SK-N-DZ (cell line): ENCODE measurements at regions not wholly inside any gene's neighbourhood (a gene's known extent, or its start where the extent isn't known, plus 50 kb on each side); places are given as distances from the start of the nearest gene placed in this dataset.
A peak's percentile ranks its signal among the peaks of the same experiment; 100 is the strongest.
"Not testable (repeated sequence)": the region's sequence is repeated elsewhere in the genome, so short reads cannot be mapped to it uniquely, and the experiment has no call there.

ENCODE experiments used
- DNase-seq: peaks from one replicate; pipeline ENCODE4 v3.0.0-alpha.2; 2015; ENCODE audit warnings: low spot score

- DNase-seq = not testable (repeated sequence)
Measured at GRCh38 chr1:234779600-234779999, 169.6 kb upstream of the IRF2BP2 start.

GRCh38 chr1:234779160-234779538, 169.2 kb upstream of the IRF2BP2 start:
- no peak for DNase-seq

DNA sequence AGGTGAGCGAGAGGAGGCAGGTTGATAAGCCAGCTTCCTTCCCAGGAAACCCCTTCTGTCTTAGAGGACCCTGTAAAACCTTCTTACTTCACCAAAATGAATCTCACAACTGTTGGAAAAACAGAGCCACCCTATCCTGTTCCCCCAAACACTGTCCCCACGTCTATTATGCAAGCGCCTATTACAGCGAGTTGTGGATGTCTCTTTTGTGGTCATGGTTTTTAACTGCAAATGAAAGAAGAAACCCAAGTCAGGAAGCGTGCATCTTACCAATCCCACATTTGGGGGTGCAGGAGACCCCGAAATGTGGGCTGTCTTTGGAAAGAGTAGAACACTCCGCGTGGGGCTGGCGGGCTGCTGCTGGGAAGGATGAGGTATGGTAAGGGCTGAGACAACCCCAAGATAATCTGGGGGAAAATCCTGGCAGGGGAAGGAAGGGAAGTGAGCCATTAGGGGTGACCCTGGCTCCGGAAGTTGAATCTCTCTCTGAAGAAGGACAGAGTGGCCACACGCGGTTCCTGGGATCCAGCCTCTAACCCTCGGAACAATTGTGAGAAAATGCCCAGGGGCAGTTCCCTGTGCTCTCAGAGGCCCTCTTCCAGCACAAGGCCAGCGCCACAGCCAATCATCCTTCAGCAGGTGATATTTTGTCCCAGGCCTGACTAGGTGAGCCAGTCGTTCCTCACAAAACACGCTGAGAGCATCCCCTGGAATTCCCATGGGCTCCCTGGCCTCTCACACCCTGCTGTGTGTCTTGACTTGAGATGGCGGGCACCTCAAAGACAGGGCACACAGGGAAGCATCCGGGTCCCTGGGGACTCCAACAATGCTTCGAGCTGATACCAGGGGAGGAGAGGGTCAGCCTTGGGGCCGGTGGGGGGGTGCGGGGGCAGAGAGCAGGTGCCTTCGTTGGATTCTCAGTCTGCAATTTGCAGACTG, 168.5 kb upstream of the IRF2BP2 start:
- no peak for DNase-seq

- no peak for DNase-seq
Measured at GRCh38 chr1:234777856-234778220, 167.9 kb upstream of the IRF2BP2 start.

GRCh38 chr1:234776876-234777855, 167.2 kb upstream of the IRF2BP2 start:
- no peak for DNase-seq

DNA sequence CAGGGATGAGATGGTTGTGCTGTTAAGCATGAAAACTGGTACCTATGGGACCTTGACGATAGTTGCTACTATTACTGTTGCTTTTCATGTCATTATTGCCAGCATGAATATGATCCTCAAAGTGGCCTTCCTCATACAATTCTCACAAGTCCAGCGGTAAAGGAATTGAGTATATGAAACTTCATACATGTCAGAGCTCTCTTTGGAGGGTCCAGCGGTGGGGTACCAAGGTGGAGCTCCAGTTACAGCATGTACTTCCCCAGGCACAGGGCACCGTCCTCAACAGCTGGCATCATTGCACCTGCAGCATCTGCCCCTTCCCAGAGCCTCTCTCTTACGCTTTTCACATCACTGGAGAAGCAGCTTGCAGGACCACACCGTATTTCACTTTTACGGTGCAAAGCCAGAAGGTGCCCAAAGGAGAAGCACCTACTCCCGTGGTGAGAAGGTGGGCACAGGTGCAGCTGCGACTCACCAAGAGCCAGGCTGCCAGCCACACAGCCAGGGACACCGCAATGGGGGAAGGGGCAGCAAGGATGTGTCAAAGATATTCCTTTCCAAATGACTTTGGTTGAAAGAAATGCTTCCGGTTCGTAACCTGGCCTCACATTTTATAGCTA, 166.4 kb upstream of the IRF2BP2 start:
- no peak for DNase-seq

DNA sequence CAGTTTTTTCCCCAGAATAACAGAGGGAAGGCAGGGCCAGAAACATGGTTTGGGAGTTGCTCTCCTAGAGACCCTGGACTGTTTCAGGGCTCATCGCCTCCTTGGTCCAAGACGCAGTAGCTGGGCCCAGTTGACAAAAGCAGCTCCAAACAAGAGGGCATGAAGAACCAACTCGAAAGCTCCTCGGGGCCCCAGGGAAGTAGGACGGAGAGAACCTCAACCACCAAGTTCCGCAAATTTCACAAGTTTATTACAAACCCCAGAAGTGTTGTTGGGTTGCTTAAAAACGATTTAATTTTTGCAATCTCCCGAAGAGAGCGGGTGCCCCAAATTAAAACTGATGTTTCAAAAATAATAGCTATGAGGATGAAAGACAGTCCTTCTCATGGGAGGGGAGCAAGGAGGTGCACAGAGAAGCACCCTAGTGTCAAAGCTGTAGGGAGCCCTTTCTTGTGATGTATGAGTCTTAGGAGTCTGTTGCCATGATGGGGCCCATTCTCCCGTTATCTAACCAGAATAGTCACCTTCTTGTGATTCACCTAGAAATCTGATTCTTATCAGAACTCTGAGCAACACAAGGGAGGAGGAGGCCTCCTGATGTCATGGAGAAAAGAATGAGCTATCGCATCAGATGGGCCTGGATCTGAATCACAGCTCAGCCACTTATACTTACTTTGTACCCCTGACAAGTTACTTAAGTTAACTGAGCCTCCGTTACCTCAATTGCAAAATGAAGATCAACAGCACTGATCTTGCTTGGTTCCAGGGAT, 165.7 kb upstream of the IRF2BP2 start:
- DNase-seq = no peak

- DNase-seq = no peak
Measured at GRCh38 chr1:234774971-234775370, 165.0 kb upstream of the IRF2BP2 start.

DNA sequence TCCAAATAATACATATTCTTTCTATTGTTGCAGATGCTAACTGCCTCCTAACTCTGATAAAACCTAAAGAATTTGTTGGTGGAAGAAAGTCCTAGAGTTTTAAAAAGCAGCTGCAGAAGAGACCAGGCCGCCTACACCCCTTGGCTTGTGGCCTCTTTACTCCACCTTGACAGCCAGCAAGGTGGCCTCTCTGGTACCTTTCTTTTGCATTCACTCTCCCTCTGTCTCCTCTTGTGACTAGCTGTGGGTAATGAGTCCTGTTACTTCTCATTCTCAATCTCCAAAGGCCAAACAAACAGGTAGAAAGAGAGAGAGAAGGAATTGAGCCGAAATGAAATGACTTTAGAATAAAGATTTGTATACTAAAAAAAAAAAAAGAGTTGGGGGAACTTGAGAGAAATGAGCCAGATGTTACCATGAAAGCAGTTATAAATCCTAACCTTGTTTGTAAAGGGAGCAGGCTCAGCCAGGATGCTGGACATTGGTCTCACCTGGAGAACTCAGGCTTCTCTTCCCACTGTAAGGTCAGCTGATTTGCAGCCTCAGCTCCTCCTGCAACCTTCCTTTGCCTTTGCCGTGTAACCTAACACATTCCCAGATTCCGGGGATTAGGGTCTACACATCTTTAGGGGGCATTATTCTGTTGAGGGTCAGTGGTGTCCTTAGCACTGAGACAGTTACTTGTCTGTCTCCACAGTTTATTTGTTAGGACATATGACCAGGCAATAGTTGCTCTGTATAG, 164.1 kb upstream of the IRF2BP2 start:
- DNase-seq = no peak

GRCh38 chr1:234772345-234773147, 162.6 kb upstream of the IRF2BP2 start:
- no peak for DNase-seq

- no peak for DNase-seq
Measured at GRCh38 chr1:234771642-234772344, 161.8 kb upstream of the IRF2BP2 start.

DNA sequence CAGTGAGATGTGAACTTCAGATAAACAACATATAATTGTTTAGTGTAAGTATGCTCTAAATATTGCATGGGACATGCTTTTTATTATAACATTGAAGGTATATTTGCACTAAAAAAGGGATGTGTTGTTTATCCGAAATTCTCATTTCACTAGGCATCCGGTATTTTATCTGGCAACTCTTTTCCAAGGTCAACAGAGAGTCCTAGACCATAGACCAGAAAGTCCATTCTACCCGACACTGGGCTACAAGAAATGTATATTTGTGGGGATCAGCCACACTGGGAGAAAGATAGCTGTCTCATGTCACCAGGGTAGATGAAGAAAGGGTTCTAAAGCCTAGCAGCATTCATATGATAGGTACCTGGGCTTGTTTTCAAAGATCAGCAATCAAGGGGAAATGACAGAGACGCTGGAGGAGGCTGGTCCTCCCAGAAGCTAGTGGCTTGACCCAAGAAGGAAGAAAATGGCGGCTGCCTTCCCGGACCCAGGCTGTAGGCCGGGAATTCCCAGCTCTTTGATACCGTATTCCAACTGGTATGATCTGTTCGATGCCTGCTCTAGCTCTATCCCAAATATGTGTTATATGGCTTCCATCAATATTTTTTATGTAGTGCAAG, 161.1 kb upstream of the IRF2BP2 start:
- DNase-seq = no peak

DNA sequence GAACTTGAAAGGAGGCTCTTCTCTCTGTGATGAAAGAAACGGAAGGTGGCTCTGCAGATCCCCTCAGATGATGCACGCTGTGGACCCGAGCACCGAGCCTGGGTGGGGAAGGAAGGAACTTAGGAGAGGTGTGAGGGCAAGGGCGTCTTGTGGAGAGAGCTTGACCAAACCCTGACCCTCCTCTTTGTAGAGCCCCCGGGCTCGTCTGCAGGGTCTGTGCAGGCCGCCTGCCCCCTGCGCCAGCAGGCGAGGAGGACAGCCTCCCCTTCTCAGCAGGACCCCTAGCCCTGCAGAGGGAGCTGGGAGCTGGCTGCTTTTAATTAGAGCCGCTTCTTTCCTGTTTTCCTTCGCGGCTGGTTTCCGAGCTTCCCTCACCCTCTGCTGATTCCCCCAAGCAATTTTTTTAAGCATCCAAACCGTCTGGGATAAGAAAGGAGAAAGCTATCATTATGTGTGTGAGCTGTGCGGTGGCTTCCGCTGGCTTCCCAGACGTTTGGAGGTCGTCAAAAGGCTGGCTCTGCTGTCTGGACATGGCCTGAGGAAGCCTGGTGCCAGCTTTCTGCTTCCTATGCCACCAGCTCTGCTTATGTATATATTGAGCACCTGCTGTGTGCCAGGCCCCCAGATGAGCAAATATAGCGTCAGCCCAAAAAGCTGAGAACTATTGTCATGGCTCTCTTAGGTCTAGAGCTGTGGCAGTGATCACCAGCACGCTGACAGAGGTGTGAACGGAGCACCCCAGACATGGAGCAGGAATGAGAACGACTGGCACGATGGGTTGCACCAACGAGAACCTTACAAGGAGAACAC, 160.2 kb upstream of the IRF2BP2 start:
- DNase-seq = peak; percentile 67

DNA sequence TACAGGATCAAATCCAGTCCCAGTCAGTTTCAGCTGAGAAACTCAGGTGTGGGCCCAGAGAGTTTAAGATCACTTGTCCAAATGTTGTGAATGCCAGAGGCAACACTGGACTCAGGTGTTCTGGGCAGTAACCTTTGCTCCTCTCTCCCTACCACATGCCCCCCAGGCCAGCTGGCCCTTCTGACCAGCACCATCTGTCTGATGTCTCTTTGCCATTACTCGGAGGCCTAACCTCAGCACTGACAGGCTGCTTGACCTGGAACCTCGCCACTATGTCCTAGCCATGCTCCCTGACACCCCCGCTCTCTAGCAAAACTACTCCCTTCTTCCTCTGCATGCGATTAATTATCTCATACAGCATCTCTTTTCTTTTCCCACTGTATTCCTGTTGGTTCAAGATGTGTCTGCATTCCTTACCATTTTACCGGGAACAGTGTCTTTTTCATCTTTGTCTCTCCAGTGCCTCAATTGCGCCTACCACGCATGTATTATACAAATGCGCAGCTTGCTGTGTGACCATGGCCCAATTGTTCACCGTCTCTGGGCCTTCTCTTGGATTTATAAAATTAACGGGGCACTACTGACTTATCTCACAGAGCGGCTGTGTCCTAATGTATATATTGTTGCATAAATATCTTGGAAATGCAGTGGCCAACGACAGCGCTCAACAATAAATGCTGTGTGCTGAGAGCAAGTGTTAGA, 159.5 kb upstream of the IRF2BP2 start:
- DNase-seq = no peak

DNA sequence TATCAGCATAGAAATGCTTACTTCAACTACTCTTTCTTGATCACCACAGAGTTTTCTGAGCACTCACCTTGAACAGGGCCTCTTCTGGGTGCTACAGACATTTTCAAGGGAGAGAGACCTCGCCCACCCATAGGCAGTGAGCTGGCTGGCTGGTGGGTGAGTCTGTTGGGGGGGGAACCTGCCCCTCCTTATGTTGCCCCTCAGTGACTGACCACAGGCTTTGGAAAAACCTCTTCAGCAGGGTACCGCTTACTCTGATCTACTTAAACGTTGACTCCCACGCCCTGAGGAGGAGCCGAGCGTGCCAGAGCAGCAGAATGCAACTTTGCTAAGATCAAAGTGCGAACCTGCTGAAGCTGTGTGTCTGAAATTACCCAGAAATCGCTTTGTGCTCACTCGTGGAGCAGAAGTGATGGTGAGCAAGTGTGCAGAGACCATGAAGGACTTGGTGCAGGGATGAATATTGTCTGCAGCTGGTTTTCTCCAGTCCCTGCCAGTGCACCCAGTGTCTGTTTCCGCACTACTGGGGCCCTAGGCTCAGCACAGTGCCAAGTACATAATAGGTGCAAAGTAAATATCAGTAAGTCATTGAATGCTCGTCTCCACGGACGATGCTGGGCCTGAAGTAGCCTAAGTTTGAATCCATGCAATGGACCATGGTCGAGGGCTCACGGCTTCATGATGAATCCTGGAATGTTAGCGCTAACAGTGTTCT, 158.7 kb upstream of the IRF2BP2 start:
- no peak for DNase-seq

DNA sequence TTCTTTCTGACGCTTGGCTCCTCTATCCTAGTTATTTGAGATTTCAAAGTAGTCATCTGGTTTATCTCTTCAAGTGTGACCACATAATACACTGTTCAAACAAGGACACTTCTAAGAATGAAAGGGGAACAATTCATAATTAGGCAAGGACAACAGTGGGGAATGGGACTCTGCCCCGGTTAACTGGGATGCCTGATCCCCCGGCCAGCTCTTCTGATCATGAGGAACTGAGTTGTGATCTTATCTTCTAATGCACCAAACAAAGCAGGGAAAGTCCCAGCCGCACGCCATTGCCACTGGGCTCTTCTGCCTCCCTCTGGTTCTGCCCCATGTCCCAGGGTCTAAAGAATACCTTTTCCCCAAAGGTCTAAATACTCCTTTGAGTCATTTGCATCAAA, 158.2 kb upstream of the IRF2BP2 start:
- DNase-seq = no peak
